KOPT-K1 (cell line): ENCODE measurements at regions not wholly inside any gene's neighbourhood (a gene's known extent, or its start where the extent isn't known, plus 50 kb on each side); places are given as distances from the start of the nearest gene placed in this dataset.
A peak's percentile ranks its signal among the peaks of the same experiment; 100 is the strongest.

Experiments used
- H3K27ac ChIP-seq: fragments of 200-600 bp; sonication (generic); 2 replicates; pipeline ENCODE4 v1.5.1; 2016; ENCODE audit warnings: antibody characterized with exemption, mild to moderate bottlenecking, low read depth, low read length; ENCODE audit not compliant: poor library complexity, severe bottlenecking
- H3K36me3 ChIP-seq: fragments of 200-600 bp; sonication (generic); 2 replicates; pipeline ENCODE4 v1.5.1; 2017; ENCODE audit warnings: antibody characterized with exemption, mild to moderate bottlenecking, low read length, moderate library complexity; ENCODE audit not compliant: insufficient read depth
- H3K9me3 ChIP-seq: fragments of 200-600 bp; sonication (generic); 2 replicates; pipeline ENCODE4 v1.5.1; 2017; ENCODE audit warnings: antibody characterized with exemption, low read length, mild to moderate bottlenecking; ENCODE audit not compliant: insufficient read depth, poor library complexity, severe bottlenecking

DNA sequence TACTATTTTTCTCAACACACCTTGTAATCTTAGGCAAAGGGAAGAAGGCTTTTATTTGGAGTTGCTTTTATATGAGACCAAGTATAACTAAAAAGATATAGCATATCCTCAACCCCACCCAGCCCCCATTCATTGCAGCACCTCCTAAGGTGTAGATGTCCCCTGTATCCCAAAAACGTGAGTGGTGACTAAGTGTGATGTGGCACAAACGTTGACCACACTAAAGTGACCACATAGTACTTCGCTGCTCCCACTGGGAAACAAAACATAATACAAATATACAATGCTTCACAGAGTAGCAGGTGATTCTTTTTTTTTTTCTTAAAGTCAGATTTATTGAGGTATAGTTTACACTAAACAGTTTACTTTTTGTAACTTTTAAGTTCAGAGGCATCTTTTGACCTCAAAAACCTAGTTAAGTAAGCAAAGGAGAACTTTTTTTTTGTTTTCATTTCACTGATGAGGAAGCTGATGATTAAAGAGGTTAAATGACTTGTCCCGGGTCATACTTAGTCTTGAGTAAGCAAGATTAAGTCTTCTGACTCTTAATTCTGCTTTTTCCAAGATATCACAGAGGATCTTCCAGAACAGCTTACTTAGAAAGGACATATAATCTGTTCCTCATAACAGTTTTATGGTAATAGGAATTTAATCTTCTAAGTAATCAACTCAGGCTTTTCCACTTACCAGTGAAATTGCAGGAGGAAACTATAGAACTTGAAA lies 245.2 kb upstream of the PLEKHG7 start:
- H3K9me3 ChIP-seq: no peaks in the 10 kb centered on the region
- no peak overlapping the region for H3K27ac ChIP-seq
- no peaks in the 10 kb centered on the region for H3K36me3 ChIP-seq

- H3K9me3 ChIP-seq: peaks cover 18% of the 10 kb centered on the region
- no peaks in the 10 kb centered on the region for H3K36me3 ChIP-seq
- H3K27ac ChIP-seq: no peak overlapping the region
Observed at GRCh38 chr12:92452763-92453162, 250.0 kb upstream of the PLEKHG7 start.

GRCh38 chr12:92446083-92446460 lies 256.7 kb upstream of the PLEKHG7 start:
- Histone ChIP-seq H3K27ac (peak overlapping the region; percentile 26), H3K9me3 (peaks cover 9% of the 10 kb centered on the region), H3K36me3 (no peaks in the 10 kb centered on the region)

DNA sequence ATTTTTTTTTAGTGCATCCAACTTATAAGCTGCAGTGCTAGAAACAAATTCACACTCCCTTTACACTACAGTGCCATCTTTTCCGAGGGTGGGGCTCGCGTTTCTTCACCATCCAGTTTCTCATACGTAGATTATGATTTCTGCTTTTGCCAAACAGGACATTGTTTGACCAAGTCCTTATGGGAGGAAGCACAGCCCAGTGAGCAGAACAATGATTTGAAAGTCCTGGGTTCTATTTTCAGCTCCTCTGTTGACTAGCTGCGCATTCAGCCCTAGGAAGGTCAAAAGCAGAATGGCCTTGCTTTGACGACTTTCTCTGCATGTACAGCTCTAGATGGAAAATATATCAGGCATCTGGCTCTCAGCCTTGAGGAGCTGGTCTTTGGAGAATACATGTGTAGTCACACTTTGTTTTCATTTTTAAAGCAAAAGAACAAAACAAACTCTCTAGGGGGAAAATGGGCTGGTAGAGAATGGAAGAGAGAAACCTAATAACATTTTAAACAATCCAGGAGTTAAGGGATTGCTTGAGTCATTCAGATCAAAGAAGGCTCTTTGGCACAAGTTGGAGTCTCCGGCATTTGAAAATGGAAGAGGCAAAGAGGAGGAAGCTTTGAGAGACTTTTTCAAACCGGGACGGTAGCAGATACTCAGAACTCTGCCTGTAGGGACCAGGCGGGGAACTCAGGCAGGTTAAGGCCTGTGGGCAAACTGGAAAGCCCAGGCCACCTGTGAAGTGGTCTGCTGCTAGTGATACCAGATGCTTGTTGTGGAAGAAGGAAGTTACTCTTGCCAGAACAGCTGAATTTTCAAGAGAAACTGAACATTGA lies 257.3 kb upstream of the PLEKHG7 start:
- Histone ChIP-seq H3K27ac (peak overlapping the region; percentile 26), H3K36me3 (no peaks in the 10 kb centered on the region), H3K9me3 (peaks cover 3% of the 10 kb centered on the region)

DNA sequence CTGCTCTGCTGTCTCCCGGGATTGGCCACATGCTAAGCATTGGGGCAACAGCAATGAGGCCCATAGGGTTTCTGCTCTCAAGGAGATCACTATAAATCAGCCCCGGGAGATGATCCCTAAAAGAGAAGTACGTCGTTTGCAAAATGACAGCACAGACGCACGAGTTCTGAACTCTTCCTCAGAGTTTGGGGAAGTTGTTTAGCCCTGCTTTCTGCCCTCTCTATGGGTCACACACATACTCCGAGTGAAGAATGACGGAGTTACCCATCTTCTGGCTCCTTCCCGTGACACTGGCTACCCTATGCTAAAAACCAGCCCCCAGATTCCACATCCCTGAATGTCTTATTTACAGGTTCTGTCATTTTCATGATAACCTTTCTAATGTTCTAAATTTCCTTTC lies 258.0 kb upstream of the PLEKHG7 start:
- no peaks in the 10 kb centered on the region for H3K9me3 ChIP-seq
- no peak overlapping the region for H3K27ac ChIP-seq
- no peaks in the 10 kb centered on the region for H3K36me3 ChIP-seq

DNA sequence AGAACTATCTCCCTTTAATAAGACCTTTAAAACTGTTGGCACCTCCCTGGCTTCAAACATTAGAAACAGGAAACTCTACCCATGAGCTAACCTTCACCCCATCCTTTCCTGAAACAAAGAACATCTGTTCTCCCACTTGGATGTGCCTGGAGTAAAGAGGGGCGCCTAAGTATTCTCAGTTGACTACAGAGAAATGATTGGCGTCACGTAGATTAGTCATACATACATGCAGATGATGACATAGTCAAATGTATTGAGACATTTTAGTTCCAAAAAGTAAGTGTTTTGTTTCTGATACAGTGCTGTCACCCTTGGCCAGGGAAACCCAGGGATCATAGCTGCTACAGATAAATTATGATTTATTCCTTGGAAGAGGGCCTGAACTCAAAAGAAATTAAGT lies 260.0 kb upstream of the PLEKHG7 start:
- no peaks in the 10 kb centered on the region for H3K9me3 ChIP-seq

GRCh38 chr12:92440072-92440471 lies 262.7 kb upstream of the PLEKHG7 start:
- Histone ChIP-seq H3K9me3 (no peaks in the 10 kb centered on the region), H3K36me3 (no peaks in the 10 kb centered on the region), H3K27ac (no peak overlapping the region)

More for the DNA sequence above, 260.0 kb upstream of the PLEKHG7 start:
- no peak overlapping the region for H3K27ac ChIP-seq
- no peaks in the 10 kb centered on the region for H3K36me3 ChIP-seq

GRCh38 chr12:92439420-92439805 lies 263.4 kb upstream of the PLEKHG7 start:
- H3K36me3 ChIP-seq: no peaks in the 10 kb centered on the region
- no peak overlapping the region for H3K27ac ChIP-seq
- H3K9me3 ChIP-seq: no peaks in the 10 kb centered on the region

GRCh38 chr12:92438641-92439419 lies 264.0 kb upstream of the PLEKHG7 start:
- H3K9me3 ChIP-seq: no peaks in the 10 kb centered on the region
- no peaks in the 10 kb centered on the region for H3K36me3 ChIP-seq
- no peak overlapping the region for H3K27ac ChIP-seq

- Histone ChIP-seq H3K27ac (no peak overlapping the region), H3K36me3 (no peaks in the 10 kb centered on the region), H3K9me3 (no peaks in the 10 kb centered on the region)
Observed at GRCh38 chr12:92437452-92437851, 265.3 kb upstream of the PLEKHG7 start.

GRCh38 chr12:92436856-92437255 lies 265.9 kb upstream of the PLEKHG7 start:
- no peak overlapping the region for H3K27ac ChIP-seq
- no peaks in the 10 kb centered on the region for H3K36me3 ChIP-seq
- no peaks in the 10 kb centered on the region for H3K9me3 ChIP-seq

GRCh38 chr12:92434607-92435025 lies 268.2 kb upstream of the PLEKHG7 start:
- no peaks in the 10 kb centered on the region for H3K9me3 ChIP-seq
- H3K27ac ChIP-seq: no peak overlapping the region
- H3K36me3 ChIP-seq: no peaks in the 10 kb centered on the region

GRCh38 chr12:92432724-92433441 lies 269.9 kb upstream of the PLEKHG7 start:
- Histone ChIP-seq H3K9me3 (no peaks in the 10 kb centered on the region), H3K27ac (no peak overlapping the region), H3K36me3 (no peaks in the 10 kb centered on the region)

GRCh38 chr12:92431146-92431545 lies 271.6 kb upstream of the PLEKHG7 start:
- Histone ChIP-seq H3K36me3 (no peaks in the 10 kb centered on the region), H3K9me3 (no peaks in the 10 kb centered on the region), H3K27ac (no peak overlapping the region)

DNA sequence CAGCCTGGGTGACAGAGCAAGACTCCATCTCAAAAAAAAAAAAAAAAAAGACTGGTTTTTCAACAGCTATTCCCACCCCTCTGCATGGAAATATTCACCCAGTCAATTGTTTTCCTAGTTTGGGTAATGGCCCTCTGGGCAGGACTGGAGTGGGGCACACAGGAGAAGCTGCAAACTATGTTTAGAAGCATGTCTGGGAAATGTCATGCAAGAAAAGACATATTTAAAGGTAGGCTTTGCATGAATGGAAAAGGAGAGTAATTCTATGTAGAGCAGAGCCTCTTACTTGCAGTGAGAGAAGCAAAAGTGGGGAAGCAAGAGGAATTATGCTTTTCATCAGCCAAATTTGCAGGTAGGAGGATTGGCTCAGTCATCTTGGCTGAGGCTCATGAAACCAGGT lies 276.5 kb upstream of the PLEKHG7 start:
- Histone ChIP-seq H3K36me3 (no peaks in the 10 kb centered on the region), H3K9me3 (no peaks in the 10 kb centered on the region), H3K27ac (no peak overlapping the region)
